ENCODE measurements at regions not wholly inside any gene's neighbourhood (a gene's known extent, or its start where the extent isn't known, plus 50 kb on each side); places are given as distances from the start of the nearest gene placed in this dataset.

DNA sequence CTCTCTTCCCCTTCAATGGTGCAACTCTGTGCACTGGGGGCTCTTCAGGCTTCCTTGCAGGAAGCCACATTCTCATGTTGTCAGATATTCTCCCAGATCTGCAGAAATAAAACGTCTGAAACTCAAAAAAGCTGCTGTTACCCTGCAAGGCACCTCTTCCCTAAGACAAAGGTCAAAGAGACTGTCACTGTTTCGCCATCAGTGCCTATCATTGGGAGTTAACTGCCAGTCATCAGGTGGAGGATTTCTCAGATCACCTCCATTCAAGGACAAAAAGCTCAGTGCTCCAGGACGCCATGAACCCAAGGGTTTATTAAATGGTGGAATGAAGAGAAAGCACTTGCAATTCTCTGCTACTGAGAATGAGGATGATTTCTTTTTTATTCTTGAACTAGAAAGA lies 144.6 kb upstream of the PALS2 start:
- Histone ChIP-seq H3K4me2 (no peak overlapping the region), H3K4me1 (ENCODE audit: low read depth, poor library complexity, severe bottlenecking) (no peaks in the 10 kb centered on the region), H2AFZ (ENCODE audit: low read depth) (no peak overlapping the region), H3K4me3 (IDR thresholded peaks at IDR 0.05; ENCODE audit: insufficient read depth, low read depth, low read length) (no peak overlapping the region), H3K36me3 (ENCODE audit: insufficient read depth) (no peaks in the 10 kb centered on the region), H3K27me3 (ENCODE audit: insufficient read depth, low read depth) (no peaks in the 10 kb centered on the region), H3K79me2 (ENCODE audit: insufficient read depth, low read depth) (no peaks in the 10 kb centered on the region), H3K9ac (no peak overlapping the region), H4K20me1 (ENCODE audit: insufficient read depth) (no peaks in the 10 kb centered on the region), H3K27ac (no peak overlapping the region)
- TF ChIP-seq, protein P1, sequence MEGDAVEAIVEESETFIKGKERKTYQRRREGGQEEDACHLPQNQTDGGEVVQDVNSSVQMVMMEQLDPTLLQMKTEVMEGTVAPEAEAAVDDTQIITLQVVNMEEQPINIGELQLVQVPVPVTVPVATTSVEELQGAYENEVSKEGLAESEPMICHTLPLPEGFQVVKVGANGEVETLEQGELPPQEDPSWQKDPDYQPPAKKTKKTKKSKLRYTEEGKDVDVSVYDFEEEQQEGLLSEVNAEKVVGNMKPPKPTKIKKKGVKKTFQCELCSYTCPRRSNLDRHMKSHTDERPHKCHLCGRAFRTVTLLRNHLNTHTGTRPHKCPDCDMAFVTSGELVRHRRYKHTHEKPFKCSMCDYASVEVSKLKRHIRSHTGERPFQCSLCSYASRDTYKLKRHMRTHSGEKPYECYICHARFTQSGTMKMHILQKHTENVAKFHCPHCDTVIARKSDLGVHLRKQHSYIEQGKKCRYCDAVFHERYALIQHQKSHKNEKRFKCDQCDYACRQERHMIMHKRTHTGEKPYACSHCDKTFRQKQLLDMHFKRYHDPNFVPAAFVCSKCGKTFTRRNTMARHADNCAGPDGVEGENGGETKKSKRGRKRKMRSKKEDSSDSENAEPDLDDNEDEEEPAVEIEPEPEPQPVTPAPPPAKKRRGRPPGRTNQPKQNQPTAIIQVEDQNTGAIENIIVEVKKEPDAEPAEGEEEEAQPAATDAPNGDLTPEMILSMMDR (conservative IDR thresholded peaks at IDR 0.05; ENCODE audit: low read depth, low read length) = no peak

- Histone ChIP-seq H3K36me3 (ENCODE audit: insufficient read depth) (no peaks in the 10 kb centered on the region), H3K9ac (no peak overlapping the region), H3K79me2 (ENCODE audit: insufficient read depth, low read depth) (no peaks in the 10 kb centered on the region), H3K4me3 (IDR thresholded peaks at IDR 0.05; ENCODE audit: insufficient read depth, low read depth, low read length) (no peak overlapping the region), H3K4me2 (no peak overlapping the region), H3K27ac (no peak overlapping the region), H4K20me1 (ENCODE audit: insufficient read depth) (no peaks in the 10 kb centered on the region), H3K27me3 (ENCODE audit: insufficient read depth, low read depth) (no peaks in the 10 kb centered on the region), H2AFZ (ENCODE audit: low read depth) (no peak overlapping the region), H3K4me1 (ENCODE audit: low read depth, poor library complexity, severe bottlenecking) (peaks cover 9% of the 10 kb centered on the region)
- TF ChIP-seq, protein P1 (conservative IDR thresholded peaks at IDR 0.05; ENCODE audit: low read depth, low read length) = no peak
Observed at GRCh38 chr7:24432677-24433076, 140.6 kb upstream of the PALS2 start.

GRCh38 chr7:24434972-24435371 lies 138.3 kb upstream of the PALS2 start:
- no peak overlapping the region for H3K27ac ChIP-seq
- no peaks in the 10 kb centered on the region for H3K79me2 ChIP-seq (ENCODE audit: insufficient read depth, low read depth)
- H3K27me3 ChIP-seq (ENCODE audit: insufficient read depth, low read depth) = no peaks in the 10 kb centered on the region
- no peak overlapping the region for H2AFZ ChIP-seq (ENCODE audit: low read depth)
- peaks cover 23% of the 10 kb centered on the region for H3K4me1 ChIP-seq (ENCODE audit: low read depth, poor library complexity, severe bottlenecking)
- TF ChIP-seq, protein P1 (conservative IDR thresholded peaks at IDR 0.05; ENCODE audit: low read depth, low read length) = no peak
- no peak overlapping the region for H3K9ac ChIP-seq
- H3K4me2 ChIP-seq = no peak overlapping the region
- no peaks in the 10 kb centered on the region for H4K20me1 ChIP-seq (ENCODE audit: insufficient read depth)
- H3K36me3 ChIP-seq (ENCODE audit: insufficient read depth) = no peaks in the 10 kb centered on the region
- H3K4me3 ChIP-seq (IDR thresholded peaks at IDR 0.05; ENCODE audit: insufficient read depth, low read depth, low read length) = no peak overlapping the region

DNA sequence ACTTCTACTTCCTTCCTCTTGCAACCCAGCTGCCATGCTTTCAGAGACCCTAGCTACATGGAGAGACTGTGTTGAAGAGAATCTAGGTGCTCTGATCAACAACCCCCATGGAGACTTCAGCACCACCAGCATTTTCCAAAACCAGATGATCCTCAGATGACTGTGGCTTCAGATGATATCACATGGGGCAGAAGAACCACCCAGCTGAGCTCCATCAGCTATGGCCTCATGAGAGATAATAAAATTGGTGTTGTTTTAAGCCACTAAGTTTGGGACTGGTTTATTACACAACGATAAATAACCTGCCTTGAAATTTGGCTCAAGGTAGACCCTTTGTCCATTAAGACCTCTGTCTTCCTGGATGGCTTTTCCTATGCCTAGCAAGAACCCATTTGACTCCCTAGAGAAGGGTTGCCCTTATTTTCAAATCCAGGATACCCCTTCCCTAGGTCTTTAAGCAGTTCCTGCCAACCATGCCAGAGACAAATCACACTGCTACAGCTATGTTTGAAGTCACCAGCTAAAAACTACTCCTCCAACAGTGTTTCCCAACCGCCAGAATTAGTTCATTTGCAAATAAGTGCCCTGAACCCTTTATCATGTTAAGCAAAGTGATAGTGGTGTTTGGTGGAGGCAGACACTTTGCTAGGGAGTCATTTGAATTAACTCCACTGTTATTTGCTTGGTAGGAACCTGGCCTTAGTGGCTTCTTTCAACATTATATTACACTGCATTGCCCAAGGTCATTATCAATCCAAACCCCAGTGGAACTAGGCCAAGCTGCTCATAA lies 136.9 kb upstream of the PALS2 start:
- peaks cover 23% of the 10 kb centered on the region for H3K4me1 ChIP-seq (ENCODE audit: low read depth, poor library complexity, severe bottlenecking)
- H3K27ac ChIP-seq = no peak overlapping the region
- H3K27me3 ChIP-seq (ENCODE audit: insufficient read depth, low read depth) = no peaks in the 10 kb centered on the region
- TF ChIP-seq, protein P1 (conservative IDR thresholded peaks at IDR 0.05; ENCODE audit: low read depth, low read length) = no peak
- no peaks in the 10 kb centered on the region for H4K20me1 ChIP-seq (ENCODE audit: insufficient read depth)
- no peak overlapping the region for H3K4me2 ChIP-seq
- no peaks in the 10 kb centered on the region for H3K36me3 ChIP-seq (ENCODE audit: insufficient read depth)
- H3K4me3 ChIP-seq (IDR thresholded peaks at IDR 0.05; ENCODE audit: insufficient read depth, low read depth, low read length) = no peak overlapping the region
- no peaks in the 10 kb centered on the region for H3K79me2 ChIP-seq (ENCODE audit: insufficient read depth, low read depth)
- no peak overlapping the region for H2AFZ ChIP-seq (ENCODE audit: low read depth)
- no peak overlapping the region for H3K9ac ChIP-seq

Measured in KMS-11 (cell line).